ENCODE measurements at regions not wholly inside any gene's neighbourhood (a gene's known extent, or its start where the extent isn't known, plus 50 kb on each side); places are given as distances from the start of the nearest gene placed in this dataset.

- TF ChIP-seq CTCF (IDR thresholded peaks at IDR 0.05; ENCODE audit: low read depth, low read length) = no peak
These were observed 94.0 kb upstream of the GNAO1 start for GRCh38 chr16:56097306-56097705.

GRCh38 chr16:56094231-56094630 lies 97.1 kb upstream of the GNAO1 start:
- TF ChIP-seq CTCF (IDR thresholded peaks at IDR 0.05; ENCODE audit: low read depth, low read length) = no peak
- no peak for DNase-seq (ENCODE audit: extremely low read depth, low read depth)

More at GRCh38 chr16:56097306-56097705, 94.0 kb upstream of the GNAO1 start:
- no peak for DNase-seq (ENCODE audit: extremely low read depth, low read depth)

- TF ChIP-seq CTCF (IDR thresholded peaks at IDR 0.05; ENCODE audit: low read depth, low read length) = no peak
- DNase-seq (ENCODE audit: extremely low read depth, low read depth) = no peak
These were observed 98.2 kb upstream of the GNAO1 start for GRCh38 chr16:56093055-56093454.

GRCh38 chr16:56090076-56090475 lies 101.2 kb upstream of the GNAO1 start:
- DNase-seq (ENCODE audit: extremely low read depth, low read depth) = no peak

GRCh38 chr16:56087626-56088025 lies 103.7 kb upstream of the GNAO1 start:
- no peak for DNase-seq (ENCODE audit: extremely low read depth, low read depth)
- no peak for TF ChIP-seq CTCF (IDR thresholded peaks at IDR 0.05; ENCODE audit: low read depth, low read length)

More at GRCh38 chr16:56090076-56090475, 101.2 kb upstream of the GNAO1 start:
- no peak for TF ChIP-seq CTCF (IDR thresholded peaks at IDR 0.05; ENCODE audit: low read depth, low read length)

GRCh38 chr16:56081371-56081770 lies 109.9 kb upstream of the GNAO1 start:
- TF ChIP-seq CTCF (IDR thresholded peaks at IDR 0.05; ENCODE audit: low read depth, low read length) = no peak
- DNase-seq (ENCODE audit: extremely low read depth, low read depth) = no peak

GRCh38 chr16:56075732-56076388 lies 115.4 kb upstream of the GNAO1 start:
- no peak for DNase-seq (ENCODE audit: extremely low read depth, low read depth)
- no peak for TF ChIP-seq CTCF (IDR thresholded peaks at IDR 0.05; ENCODE audit: low read depth, low read length)

Measured in AG09319 (cell line).